Choroid plexus epithelial cell (primary cell): ENCODE measurements at regions not wholly inside any gene's neighbourhood (a gene's known extent, or its start where the extent isn't known, plus 50 kb on each side); places are given as distances from the start of the nearest gene placed in this dataset.

Experiments
- DNase-seq: peaks from one replicate; pipeline ENCODE4 v3.0.0-alpha.2; 2010; ENCODE audit warnings: low read depth
- H3K4me3 ChIP-seq: 2 replicates; pipeline ENCODE4 v1.5.1; 2011; ENCODE audit warnings: low read depth, mild to moderate bottlenecking, control low read depth, low read length, moderate library complexity
- TF ChIP-seq, protein P1 (sequence below): conservative IDR thresholded peaks from 2 replicates; pipeline ENCODE4 v1.5.1; 2011; ENCODE audit warnings: low read depth, mild to moderate bottlenecking, control low read depth, inconsistent platforms, low read length, moderate library complexity

DNA sequence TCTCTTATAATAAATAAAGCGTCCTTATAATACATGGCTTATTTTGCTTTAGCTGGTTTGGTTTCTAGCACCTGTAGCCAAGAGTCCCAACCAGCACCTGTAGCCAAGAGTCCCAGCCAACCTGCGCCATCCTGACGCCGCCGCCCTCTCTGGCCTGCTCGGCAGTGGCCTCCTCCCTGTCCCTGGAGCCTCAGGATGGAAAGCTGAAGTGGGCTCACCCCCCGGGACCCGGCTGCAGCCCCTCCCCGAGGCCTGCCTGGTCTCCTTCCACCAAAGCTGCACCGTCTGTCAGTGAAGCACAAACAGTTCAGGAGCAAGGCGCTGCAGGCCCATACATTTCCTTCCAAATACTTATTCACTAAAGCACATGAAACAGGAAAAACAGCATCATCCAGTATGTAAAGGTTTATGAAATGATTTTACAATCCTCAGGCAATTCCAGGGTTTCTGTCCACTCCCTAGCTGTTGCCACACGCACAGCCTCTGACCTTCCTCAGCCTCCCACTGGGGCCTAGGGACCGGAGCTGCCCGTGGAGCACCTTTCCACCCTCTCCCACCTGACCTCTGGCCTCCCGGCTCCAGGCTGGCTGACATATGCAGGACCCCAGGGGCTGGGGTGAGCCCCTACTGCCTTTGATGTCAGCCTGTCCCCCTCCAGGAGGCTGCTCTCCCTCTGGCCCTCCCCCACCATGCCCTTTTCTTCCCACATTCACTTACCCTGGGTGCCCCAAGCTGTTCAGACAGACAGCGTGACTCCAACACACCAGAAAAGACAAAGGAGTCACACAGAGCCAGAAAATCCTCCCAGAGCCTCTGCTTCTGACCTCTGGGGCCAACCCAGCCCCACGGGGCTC, 149.6 kb upstream of the PPP2R2D start:
- no peak overlapping the region for H3K4me3 ChIP-seq
- DNase-seq = no peak
- TF ChIP-seq, protein P1, sequence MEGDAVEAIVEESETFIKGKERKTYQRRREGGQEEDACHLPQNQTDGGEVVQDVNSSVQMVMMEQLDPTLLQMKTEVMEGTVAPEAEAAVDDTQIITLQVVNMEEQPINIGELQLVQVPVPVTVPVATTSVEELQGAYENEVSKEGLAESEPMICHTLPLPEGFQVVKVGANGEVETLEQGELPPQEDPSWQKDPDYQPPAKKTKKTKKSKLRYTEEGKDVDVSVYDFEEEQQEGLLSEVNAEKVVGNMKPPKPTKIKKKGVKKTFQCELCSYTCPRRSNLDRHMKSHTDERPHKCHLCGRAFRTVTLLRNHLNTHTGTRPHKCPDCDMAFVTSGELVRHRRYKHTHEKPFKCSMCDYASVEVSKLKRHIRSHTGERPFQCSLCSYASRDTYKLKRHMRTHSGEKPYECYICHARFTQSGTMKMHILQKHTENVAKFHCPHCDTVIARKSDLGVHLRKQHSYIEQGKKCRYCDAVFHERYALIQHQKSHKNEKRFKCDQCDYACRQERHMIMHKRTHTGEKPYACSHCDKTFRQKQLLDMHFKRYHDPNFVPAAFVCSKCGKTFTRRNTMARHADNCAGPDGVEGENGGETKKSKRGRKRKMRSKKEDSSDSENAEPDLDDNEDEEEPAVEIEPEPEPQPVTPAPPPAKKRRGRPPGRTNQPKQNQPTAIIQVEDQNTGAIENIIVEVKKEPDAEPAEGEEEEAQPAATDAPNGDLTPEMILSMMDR = no peak

- no peak overlapping the region for H3K4me3 ChIP-seq
- TF ChIP-seq, protein P1 = no peak
- DNase-seq = no peak
Measured at GRCh38 chr10:131751827-131752775, 148.7 kb upstream of the PPP2R2D start.

DNA sequence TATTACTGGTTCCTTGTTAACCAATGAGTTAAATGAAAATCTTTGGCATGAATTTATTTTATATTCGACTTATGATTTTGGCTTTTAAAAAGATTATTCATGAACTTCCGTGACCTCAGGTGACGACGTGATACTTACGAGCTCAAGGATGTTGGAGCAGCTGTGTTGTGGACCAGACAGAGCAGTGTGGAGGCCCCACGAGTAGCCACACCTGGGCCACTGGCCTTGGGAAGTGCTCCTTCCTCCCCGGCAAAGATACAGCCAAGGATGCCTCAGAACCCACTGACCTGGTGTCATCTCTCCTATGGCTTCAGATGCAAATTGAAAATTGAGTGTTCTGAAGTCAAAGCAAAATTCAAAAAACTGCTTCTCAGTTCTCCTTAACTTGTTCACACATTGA, 147.5 kb upstream of the PPP2R2D start:
- no peak overlapping the region for H3K4me3 ChIP-seq

DNA sequence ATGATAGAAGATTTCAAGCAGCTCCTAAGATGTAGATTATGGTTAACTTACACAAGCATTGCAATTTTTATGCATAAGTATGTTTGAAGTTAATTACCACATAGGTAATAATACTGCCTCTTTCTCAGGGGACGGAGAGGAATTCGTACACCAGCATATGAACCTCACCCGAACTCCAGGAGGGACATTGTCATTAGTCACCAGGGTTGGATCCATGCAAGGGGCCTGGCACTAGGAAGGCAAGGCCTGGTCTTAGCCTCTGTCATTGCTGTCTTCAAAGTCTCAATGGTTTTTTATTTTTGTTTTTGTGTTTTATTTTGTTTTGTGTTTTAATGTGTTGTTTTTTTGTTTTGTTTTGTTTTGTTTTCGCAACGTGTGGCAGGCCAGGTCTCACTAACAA, 145.6 kb upstream of the PPP2R2D start:
- no peak overlapping the region for H3K4me3 ChIP-seq
- TF ChIP-seq, protein P1 = no peak
- DNase-seq = no peak

More for the DNA sequence above, 147.5 kb upstream of the PPP2R2D start:
- no peak for DNase-seq
- TF ChIP-seq, protein P1 = no peak

DNA sequence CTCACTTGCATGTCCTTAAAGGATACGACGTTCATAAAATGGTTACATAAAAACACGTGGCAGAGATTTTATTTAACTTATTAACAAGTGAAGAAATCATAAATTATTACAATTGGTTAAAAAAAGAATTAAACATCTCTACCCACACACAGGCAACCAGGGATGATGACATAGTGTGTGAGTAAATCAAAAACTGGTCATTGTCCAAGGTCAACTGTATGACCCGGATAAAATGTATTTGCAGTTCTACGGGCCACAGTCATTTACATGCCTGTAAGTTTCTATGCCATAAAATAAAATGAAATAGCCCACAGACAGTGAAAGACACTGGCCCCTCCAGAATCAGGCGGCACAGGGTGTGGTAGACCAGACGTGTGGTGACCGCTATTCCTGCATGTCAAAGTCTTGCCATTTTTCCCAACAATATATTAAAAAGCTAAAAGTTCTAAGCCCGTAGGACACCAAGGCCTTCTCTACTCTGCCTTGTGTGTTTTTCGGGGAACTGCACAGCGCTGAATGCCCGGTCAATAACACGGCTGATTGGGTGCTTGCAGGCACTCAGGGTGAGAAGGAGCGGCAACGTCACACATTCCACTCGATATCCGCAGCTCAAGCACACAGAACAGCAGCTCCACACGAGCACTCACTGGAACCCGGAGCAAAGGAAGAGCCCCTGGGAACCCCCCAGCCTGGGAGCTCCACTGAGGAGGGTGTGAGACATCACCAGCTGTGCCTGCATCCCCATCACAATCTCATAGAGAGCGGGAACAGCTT, 143.3 kb upstream of the PPP2R2D start:
- no peak for DNase-seq
- TF ChIP-seq, protein P1 = no peak
- no peak overlapping the region for H3K4me3 ChIP-seq

GRCh38 chr10:131758062-131758938, 142.5 kb upstream of the PPP2R2D start:
- H3K4me3 ChIP-seq = no peak overlapping the region
- TF ChIP-seq, protein P1 = no peak
- no peak for DNase-seq
